Endothelial cell (in vitro differentiated cells): ENCODE measurements at regions not wholly inside any gene's neighbourhood (a gene's known extent, or its start where the extent isn't known, plus 50 kb on each side); places are given as distances from the start of the nearest gene placed in this dataset.

Experiments
- DNase-seq: peaks from one replicate; pipeline ENCODE4 v3.0.0; 2021; ENCODE audit warnings: low spot score
- H3K27ac Mint-ChIP-seq: one replicate; pipeline ENCODE4 v1.8.0; 2021; ENCODE audit warnings: mixed read lengths, inconsistent platforms; ENCODE audit not compliant: unreplicated experiment
- H3K27me3 Mint-ChIP-seq: one replicate; pipeline ENCODE4 v1.8.0; 2021; ENCODE audit warnings: mild to moderate bottlenecking, moderate library complexity, mixed read lengths, inconsistent platforms; ENCODE audit not compliant: unreplicated experiment
- H3K36me3 Mint-ChIP-seq: one replicate; pipeline ENCODE4 v1.8.0; 2021; ENCODE audit warnings: mild to moderate bottlenecking, low read depth, mixed read lengths, inconsistent platforms; ENCODE audit not compliant: unreplicated experiment
- H3K4me1 Mint-ChIP-seq: one replicate; pipeline ENCODE4 v1.8.0; 2021; ENCODE audit warnings: mild to moderate bottlenecking, mixed read lengths, inconsistent platforms; ENCODE audit not compliant: unreplicated experiment
- H3K4me3 Mint-ChIP-seq: one replicate; pipeline ENCODE4 v1.8.0; 2021; ENCODE audit warnings: mild to moderate bottlenecking, mixed read lengths, inconsistent platforms; ENCODE audit not compliant: unreplicated experiment
- H3K9me3 Mint-ChIP-seq: one replicate; pipeline ENCODE4 v1.8.0; 2021; ENCODE audit warnings: mixed read lengths, inconsistent platforms; ENCODE audit not compliant: unreplicated experiment
- TF ChIP-seq, protein P1 (sequence below): fragments of 200-600 bp; sonication (generic); IDR thresholded peaks from one replicate; pipeline ENCODE4 v1.5.0; 2021; ENCODE audit warnings: antibody characterized with exemption; ENCODE audit not compliant: unreplicated experiment

DNA sequence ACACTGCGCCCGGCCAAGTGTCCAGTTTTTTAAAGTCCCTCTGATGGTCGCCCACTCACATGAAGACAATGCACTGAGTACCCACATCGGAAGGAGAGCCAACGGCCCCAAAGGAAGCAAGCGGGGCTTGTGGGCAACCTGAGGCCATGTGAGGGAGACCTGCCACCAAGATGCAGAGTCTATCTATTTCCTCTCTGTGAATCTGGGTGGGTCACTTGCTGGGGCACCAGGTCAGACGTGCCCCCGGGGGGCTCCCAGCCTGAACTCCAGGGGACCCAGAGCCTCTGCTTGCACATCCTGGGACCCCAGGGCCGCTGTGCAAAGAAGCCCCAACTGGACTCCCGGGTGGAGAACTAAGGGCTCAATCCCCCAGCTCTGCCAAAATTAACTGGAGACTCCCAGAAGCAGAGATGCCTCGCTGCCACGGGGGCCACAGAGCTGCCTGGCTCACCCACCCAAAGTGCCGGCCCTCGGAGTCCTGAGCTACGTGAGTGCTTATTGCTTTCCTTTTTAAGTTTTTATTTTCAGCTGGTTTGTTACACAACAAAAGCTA lies 106.4 kb downstream of the BRD1 start:
- H3K36me3 Mint-ChIP-seq: no peaks in the 10 kb centered on the region
- H3K9me3 Mint-ChIP-seq: no peaks in the 10 kb centered on the region
- H3K27ac Mint-ChIP-seq: no peak overlapping the region
- peaks cover 10% of the 10 kb centered on the region for H3K4me1 Mint-ChIP-seq
- H3K4me3 Mint-ChIP-seq: no peak overlapping the region
- DNase-seq: no peak
- H3K27me3 Mint-ChIP-seq: peaks cover 11% of the 10 kb centered on the region
- TF ChIP-seq, protein P1, sequence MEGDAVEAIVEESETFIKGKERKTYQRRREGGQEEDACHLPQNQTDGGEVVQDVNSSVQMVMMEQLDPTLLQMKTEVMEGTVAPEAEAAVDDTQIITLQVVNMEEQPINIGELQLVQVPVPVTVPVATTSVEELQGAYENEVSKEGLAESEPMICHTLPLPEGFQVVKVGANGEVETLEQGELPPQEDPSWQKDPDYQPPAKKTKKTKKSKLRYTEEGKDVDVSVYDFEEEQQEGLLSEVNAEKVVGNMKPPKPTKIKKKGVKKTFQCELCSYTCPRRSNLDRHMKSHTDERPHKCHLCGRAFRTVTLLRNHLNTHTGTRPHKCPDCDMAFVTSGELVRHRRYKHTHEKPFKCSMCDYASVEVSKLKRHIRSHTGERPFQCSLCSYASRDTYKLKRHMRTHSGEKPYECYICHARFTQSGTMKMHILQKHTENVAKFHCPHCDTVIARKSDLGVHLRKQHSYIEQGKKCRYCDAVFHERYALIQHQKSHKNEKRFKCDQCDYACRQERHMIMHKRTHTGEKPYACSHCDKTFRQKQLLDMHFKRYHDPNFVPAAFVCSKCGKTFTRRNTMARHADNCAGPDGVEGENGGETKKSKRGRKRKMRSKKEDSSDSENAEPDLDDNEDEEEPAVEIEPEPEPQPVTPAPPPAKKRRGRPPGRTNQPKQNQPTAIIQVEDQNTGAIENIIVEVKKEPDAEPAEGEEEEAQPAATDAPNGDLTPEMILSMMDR: no peak

GRCh38 chr22:49720279-49720959 lies 107.3 kb downstream of the BRD1 start:
- TF ChIP-seq, protein P1: no peak
- Mint-ChIP-seq H3K4me3 (no peak overlapping the region), H3K27me3 (peaks cover 13% of the 10 kb centered on the region), H3K27ac (no peak overlapping the region), H3K9me3 (no peaks in the 10 kb centered on the region), H3K4me1 (peaks cover 7% of the 10 kb centered on the region), H3K36me3 (no peaks in the 10 kb centered on the region)
- DNase-seq: no peak

DNA sequence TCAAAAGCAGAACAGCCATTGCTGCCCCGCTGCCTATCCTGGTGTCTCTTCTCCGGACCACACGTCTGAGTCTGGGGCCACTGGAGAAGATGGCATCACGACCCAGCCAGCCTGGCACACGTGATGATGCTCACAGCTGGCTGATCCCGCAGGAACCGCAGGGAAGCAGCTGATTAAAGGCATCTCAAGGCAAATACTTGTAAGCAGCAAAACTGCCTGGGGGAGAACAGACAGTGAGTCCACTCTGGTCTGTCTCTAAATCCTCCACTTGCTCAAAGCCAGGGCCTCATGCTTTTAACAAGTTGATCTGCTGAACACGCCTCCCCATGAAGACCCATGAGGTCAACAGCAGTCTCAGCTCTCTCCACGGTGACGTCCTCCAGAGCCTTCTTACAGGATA lies 108.6 kb downstream of the BRD1 start:
- Mint-ChIP-seq H3K36me3 (no peaks in the 10 kb centered on the region), H3K4me1 (peaks cover 7% of the 10 kb centered on the region), H3K4me3 (no peak overlapping the region), H3K27ac (no peak overlapping the region), H3K9me3 (no peaks in the 10 kb centered on the region), H3K27me3 (peaks cover 13% of the 10 kb centered on the region)
- DNase-seq: no peak
- TF ChIP-seq, protein P1: no peak

DNA sequence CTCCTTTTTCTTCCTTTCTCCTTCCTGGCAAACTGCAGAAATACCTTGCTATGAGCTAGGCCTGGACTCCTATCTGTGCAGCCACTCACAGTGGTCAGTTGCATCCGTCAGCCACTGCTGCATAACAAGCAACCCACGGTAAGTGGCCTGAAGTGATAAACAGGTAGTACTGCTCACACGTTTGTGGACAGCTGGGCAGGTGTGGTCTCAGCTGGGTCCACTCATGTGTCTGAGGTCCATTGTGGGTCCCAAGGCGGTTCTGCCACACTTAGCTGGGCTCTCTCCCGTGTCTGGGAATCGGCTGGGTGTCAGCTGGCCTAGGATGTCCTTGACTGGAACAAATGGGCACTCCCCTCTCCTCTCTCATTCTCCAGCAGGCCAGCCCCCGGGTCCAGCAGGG lies 109.3 kb downstream of the BRD1 start:
- no peak overlapping the region for H3K4me3 Mint-ChIP-seq
- H3K4me1 Mint-ChIP-seq: peaks cover 1% of the 10 kb centered on the region
- TF ChIP-seq, protein P1: no peak
- DNase-seq: no peak
- no peaks in the 10 kb centered on the region for H3K9me3 Mint-ChIP-seq
- no peak overlapping the region for H3K27ac Mint-ChIP-seq
- peaks cover 10% of the 10 kb centered on the region for H3K27me3 Mint-ChIP-seq
- H3K36me3 Mint-ChIP-seq: no peaks in the 10 kb centered on the region

DNA sequence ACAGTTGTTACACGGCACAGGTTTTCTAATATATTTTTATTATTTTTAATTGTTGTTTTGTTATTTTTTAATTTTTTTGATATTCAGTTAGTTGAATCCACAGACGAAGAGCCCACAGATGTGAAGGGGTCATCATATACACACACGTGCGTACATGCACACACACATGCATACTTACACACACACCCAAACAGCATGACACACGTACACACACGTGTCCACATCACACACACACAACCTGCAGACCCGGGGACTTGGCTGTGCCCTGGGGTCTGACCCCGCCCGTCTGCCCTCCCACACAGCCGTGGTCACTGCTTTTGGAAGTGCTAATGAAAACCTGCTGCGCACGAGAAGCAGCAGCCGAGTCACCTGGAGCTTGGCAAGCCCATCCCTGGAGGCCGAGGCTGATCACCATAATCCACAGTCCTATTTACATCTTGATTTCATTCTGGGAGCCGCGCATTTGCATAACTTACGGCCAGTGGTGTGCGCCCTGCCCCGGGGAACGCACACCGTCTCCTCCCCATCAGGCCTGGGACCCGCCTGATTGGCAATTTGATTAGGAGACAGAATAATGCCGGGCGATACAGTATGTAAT lies 110.3 kb downstream of the BRD1 start:
- Mint-ChIP-seq H3K36me3 (no peaks in the 10 kb centered on the region), H3K4me1 (no peaks in the 10 kb centered on the region), H3K27me3 (peaks cover 10% of the 10 kb centered on the region), H3K9me3 (no peaks in the 10 kb centered on the region), H3K4me3 (no peak overlapping the region), H3K27ac (peak overlapping the region; percentile 36)
- DNase-seq: no peak
- TF ChIP-seq, protein P1: no peak
